ENCODE measurements at regions not wholly inside any gene's neighbourhood (a gene's known extent, or its start where the extent isn't known, plus 50 kb on each side); places are given as distances from the start of the nearest gene placed in this dataset.

DNA sequence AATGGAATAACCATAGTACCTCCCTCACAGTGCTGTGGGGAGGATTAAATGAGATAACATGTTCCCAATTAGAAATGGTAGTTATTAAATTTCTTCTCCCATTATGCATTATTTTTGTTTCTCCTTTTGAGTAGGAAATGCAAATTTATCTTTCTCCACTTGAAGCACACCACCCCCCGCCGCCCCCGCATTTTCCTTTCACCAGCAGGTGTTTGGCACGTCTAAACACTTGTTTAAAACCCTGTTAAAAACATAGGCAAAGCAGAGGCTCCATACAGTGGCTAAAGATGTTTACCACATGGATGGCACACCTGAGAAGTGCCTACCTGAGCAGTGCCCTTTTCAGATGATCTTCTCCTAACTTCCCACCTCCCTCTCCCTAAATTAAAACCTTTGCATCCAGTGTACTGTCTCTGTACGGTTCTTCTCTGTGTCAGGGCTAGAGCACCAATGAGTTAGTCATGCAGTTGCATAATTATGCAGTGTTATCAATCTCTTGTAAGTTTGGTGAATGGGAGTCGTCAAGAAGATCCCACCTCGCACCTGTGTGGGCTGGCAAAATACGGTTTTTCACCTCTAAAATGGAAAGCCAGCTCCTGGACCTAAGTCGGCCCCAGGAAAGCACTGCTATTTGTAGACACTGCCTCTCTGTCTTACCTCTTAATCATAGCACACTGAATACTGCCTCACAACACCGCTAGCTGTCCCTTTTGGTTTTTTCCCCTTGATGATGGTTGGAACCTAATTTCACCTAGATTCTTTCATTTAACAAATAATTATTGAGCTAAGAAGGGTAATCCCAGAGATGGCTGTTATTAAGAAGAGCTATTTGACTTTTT is 122.0 kb downstream of the CT47B1 start:
- H3K36me3 Mint-ChIP-seq (ENCODE audit: insufficient read depth, unreplicated experiment), result no peaks in the 10 kb centered on the region
- no peaks in the 10 kb centered on the region for H3K27me3 Mint-ChIP-seq (ENCODE audit: insufficient read depth, unreplicated experiment)
- H3K4me3 ChIP-seq (ENCODE audit: low read depth, low read length), result no peak overlapping the region
- no peaks in the 10 kb centered on the region for H3K27me3 ChIP-seq (replicated peaks; ENCODE audit: control insufficient read depth, insufficient read depth, low read length)
- no peak overlapping the region for H3K27ac Mint-ChIP-seq (ENCODE audit: unreplicated experiment)
- no peak for DNase-seq
- no TSS peak for BruUV-seq (replicated peaks)
- intact Hi-C loops (cut with micrococcal nuclease; ENCODE audit: unreplicated experiment), result no loop called here
- no peaks in the 10 kb centered on the region for H3K9me3 Mint-ChIP-seq (ENCODE audit: unreplicated experiment)
- POLR2A ChIA-PET, result no interaction called here
- peaks cover 13% of the 10 kb centered on the region for H3K4me1 Mint-ChIP-seq (ENCODE audit: low read depth, unreplicated experiment)
- no peaks in the 10 kb centered on the region for H3K36me3 ChIP-seq (ENCODE audit: control insufficient read depth, insufficient read depth, low read length)
- CTCF ChIA-PET, result no interaction called here
- no peak overlapping the region for H3K4me3 Mint-ChIP-seq (ENCODE audit: unreplicated experiment)
- H3K9me3 ChIP-seq, result no peaks in the 10 kb centered on the region
- no peaks in the 10 kb centered on the region for H3K4me1 ChIP-seq
- TF ChIP-seq, protein P1, sequence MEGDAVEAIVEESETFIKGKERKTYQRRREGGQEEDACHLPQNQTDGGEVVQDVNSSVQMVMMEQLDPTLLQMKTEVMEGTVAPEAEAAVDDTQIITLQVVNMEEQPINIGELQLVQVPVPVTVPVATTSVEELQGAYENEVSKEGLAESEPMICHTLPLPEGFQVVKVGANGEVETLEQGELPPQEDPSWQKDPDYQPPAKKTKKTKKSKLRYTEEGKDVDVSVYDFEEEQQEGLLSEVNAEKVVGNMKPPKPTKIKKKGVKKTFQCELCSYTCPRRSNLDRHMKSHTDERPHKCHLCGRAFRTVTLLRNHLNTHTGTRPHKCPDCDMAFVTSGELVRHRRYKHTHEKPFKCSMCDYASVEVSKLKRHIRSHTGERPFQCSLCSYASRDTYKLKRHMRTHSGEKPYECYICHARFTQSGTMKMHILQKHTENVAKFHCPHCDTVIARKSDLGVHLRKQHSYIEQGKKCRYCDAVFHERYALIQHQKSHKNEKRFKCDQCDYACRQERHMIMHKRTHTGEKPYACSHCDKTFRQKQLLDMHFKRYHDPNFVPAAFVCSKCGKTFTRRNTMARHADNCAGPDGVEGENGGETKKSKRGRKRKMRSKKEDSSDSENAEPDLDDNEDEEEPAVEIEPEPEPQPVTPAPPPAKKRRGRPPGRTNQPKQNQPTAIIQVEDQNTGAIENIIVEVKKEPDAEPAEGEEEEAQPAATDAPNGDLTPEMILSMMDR (IDR thresholded peaks at IDR 0.05; ENCODE audit: insufficient read depth in 1 of 2, low read depth in 1 of 2, low read length in 1 of 2, severe bottlenecking in 1 of 2, unreplicated experiment in 1 of 2), result no peak

- intact Hi-C loops (cut with micrococcal nuclease; ENCODE audit: unreplicated experiment), result no loop called here
- Histone ChIP-seq H3K4me1 (no peaks in the 10 kb centered on the region), H3K36me3 (ENCODE audit: control insufficient read depth, insufficient read depth, low read length) (no peaks in the 10 kb centered on the region), H3K9me3 (no peaks in the 10 kb centered on the region), H3K4me3 (ENCODE audit: low read depth, low read length) (no peak overlapping the region), H3K27me3 (replicated peaks; ENCODE audit: control insufficient read depth, insufficient read depth, low read length) (no peaks in the 10 kb centered on the region)
- POLR2A ChIA-PET, result no interaction called here
- no TSS peak for BruUV-seq (replicated peaks)
- no peak for DNase-seq
- H3K36me3 Mint-ChIP-seq (ENCODE audit: insufficient read depth, unreplicated experiment), result no peaks in the 10 kb centered on the region
- CTCF ChIA-PET, result no interaction called here
- no peaks in the 10 kb centered on the region for H3K27me3 Mint-ChIP-seq (ENCODE audit: insufficient read depth, unreplicated experiment)
- no peak overlapping the region for H3K4me3 Mint-ChIP-seq (ENCODE audit: unreplicated experiment)
- peaks cover 13% of the 10 kb centered on the region for H3K4me1 Mint-ChIP-seq (ENCODE audit: low read depth, unreplicated experiment)
- H3K27ac Mint-ChIP-seq (ENCODE audit: unreplicated experiment), result no peak overlapping the region
- H3K9me3 Mint-ChIP-seq (ENCODE audit: unreplicated experiment), result no peaks in the 10 kb centered on the region
- TF ChIP-seq, protein P1 (IDR thresholded peaks at IDR 0.05; ENCODE audit: insufficient read depth in 1 of 2, low read depth in 1 of 2, low read length in 1 of 2, severe bottlenecking in 1 of 2, unreplicated experiment in 1 of 2), result no peak
These were observed 122.7 kb upstream of the C1GALT1C1 start for GRCh38 chrX:120752431-120753082.

GRCh38 chrX:120751683-120752082 is 121.8 kb upstream of the C1GALT1C1 start:
- Mint-ChIP-seq H3K27me3 (ENCODE audit: insufficient read depth, unreplicated experiment) (no peaks in the 10 kb centered on the region), H3K4me1 (ENCODE audit: low read depth, unreplicated experiment) (peaks cover 13% of the 10 kb centered on the region), H3K9me3 (ENCODE audit: unreplicated experiment) (no peaks in the 10 kb centered on the region), H3K4me3 (ENCODE audit: unreplicated experiment) (no peak overlapping the region), H3K27ac (ENCODE audit: unreplicated experiment) (no peak overlapping the region), H3K36me3 (ENCODE audit: insufficient read depth, unreplicated experiment) (no peaks in the 10 kb centered on the region)
- no peak for DNase-seq
- Histone ChIP-seq H3K4me1 (no peaks in the 10 kb centered on the region), H3K36me3 (ENCODE audit: control insufficient read depth, insufficient read depth, low read length) (no peaks in the 10 kb centered on the region), H3K9me3 (no peaks in the 10 kb centered on the region), H3K4me3 (ENCODE audit: low read depth, low read length) (no peak overlapping the region), H3K27me3 (replicated peaks; ENCODE audit: control insufficient read depth, insufficient read depth, low read length) (no peaks in the 10 kb centered on the region)
- intact Hi-C loops (cut with micrococcal nuclease; ENCODE audit: unreplicated experiment), result no loop called here
- TF ChIP-seq, protein P1 (IDR thresholded peaks at IDR 0.05; ENCODE audit: insufficient read depth in 1 of 2, low read depth in 1 of 2, low read length in 1 of 2, severe bottlenecking in 1 of 2, unreplicated experiment in 1 of 2), result no peak
- no TSS peak for BruUV-seq (replicated peaks)
- ChIA-PET POLR2A (no interaction called here), CTCF (no interaction called here)

All from Caco-2 (cell line).